Right atrium auricular region (tissue), 2 donors: ENCODE measurements at regions not wholly inside any gene's neighbourhood (a gene's known extent, or its start where the extent isn't known, plus 50 kb on each side); places are given as distances from the start of the nearest gene placed in this dataset.

Experiments
- DNase-seq: peaks from one replicate; pipeline ENCODE4 v3.0.0-alpha.2; 2019; ENCODE audit warnings: low spot score
- H3K27ac ChIP-seq, 2 donors: fragments of 200-600 bp; sonication (generic); 1 replicate in 1 of 2; 2 replicates in 1 of 2; pipeline ENCODE4 v1.5.1; 2016 to 2019
- H3K27me3 ChIP-seq, 2 donors: fragments of 200-600 bp; sonication (generic); one replicate each; pipeline versions ENCODE4 v1.5.1 to v1.6.0; 2017 to 2019
- H3K36me3 ChIP-seq: fragments of 200-600 bp; sonication (generic); one replicate; pipeline ENCODE4 v1.5.1; 2016
- H3K4me1 ChIP-seq, 2 donors: fragments of 200-600 bp; sonication (generic); one replicate each; pipeline versions ENCODE4 v1.5.1 to v1.6.0; 2017 to 2019
- H3K4me3 ChIP-seq, 2 donors: fragments of 200-600 bp; sonication (generic); 1 replicate in 1 of 2; 2 replicates in 1 of 2; pipeline ENCODE4 v1.5.1; 2017 to 2019; ENCODE audit warnings: mild to moderate bottlenecking in 1 of 2, moderate library complexity in 1 of 2
- H3K9me3 ChIP-seq, 2 donors: fragments of 200-600 bp; sonication (generic); one replicate each; pipeline ENCODE4 v1.5.1; 2019
- CTCF ChIP-seq, 2 donors: fragments of 200-600 bp; sonication (generic); IDR thresholded peaks; one replicate each; pipeline ENCODE4 v1.5.1; 2019; ENCODE audit warnings: antibody characterized with exemption in 2 of 2

DNA sequence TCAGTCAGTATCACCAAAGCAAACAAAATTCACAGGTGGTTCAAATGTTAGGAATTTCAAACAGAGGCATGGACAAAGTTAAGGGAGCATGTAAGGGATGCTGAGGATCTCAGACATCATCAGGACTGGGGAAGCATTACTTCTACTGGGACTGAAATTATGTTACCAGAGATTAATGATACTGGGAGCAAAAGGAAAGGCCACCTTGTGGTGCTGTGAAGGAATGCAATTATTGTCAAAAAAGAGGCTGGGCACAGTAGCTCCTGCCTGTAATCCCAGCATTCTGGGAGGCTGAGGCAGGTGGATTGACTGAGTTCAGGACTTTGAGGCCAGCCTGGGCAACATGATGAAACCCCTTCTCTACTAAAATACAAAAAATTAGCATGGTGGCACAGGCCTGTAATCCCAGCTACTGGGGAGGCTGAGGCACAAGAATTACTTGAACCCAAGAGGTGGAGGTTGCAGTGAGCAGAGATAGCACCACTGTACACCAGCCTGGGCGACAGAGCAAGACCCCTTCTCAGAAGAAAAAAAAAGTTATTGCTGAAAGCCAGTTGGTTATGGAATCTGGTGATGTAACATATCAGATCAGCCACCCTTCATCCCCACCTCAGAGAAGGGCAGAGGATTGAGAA lies 954.3 kb downstream of the PCDH7 start:
- peak in 1 of 2 donors; percentile 58 for TF ChIP-seq CTCF (IDR thresholded peaks at IDR 0.05)
- H3K36me3 ChIP-seq, result no peaks in the 10 kb centered on the region

DNA sequence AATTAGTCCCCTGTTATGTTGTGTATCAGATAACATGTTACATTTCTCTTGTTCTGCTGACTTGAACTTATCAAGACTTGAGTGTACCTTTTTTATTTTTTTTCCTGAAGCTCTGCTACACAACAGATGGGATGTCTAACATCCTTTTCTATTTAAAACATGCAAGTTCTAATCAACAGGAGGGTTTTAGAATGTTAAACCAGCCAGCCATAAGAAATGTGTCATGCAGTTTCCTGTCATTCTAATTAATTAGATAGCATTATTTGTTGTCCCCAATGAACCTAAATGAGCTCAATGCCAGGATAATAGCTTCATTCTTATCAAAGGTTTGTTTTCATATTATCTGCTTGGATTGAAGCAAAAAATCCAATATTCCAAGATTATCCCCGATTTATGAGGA lies 958.2 kb downstream of the PCDH7 start:
- Histone ChIP-seq H3K9me3 (no peaks in the 10 kb centered on the region), H3K4me1 (no peaks in the 10 kb centered on the region), H3K27ac (no peak overlapping the region), H3K4me3 (no peak overlapping the region), H3K36me3 (no peaks in the 10 kb centered on the region), H3K27me3 (no peaks in the 10 kb centered on the region)
- no peak for TF ChIP-seq CTCF (IDR thresholded peaks at IDR 0.05)
- DNase-seq, result no peak

More for the DNA sequence above, 954.3 kb downstream of the PCDH7 start:
- H3K9me3 ChIP-seq, result no peaks in the 10 kb centered on the region
- H3K4me3 ChIP-seq, result no peak overlapping the region
- no peak for DNase-seq
- H3K27ac ChIP-seq, result no peak overlapping the region
- H3K4me1 ChIP-seq, result no peaks in the 10 kb centered on the region
- H3K27me3 ChIP-seq, result no peaks in the 10 kb centered on the region

GRCh38 chr4:31682796-31683195 lies 962.6 kb downstream of the PCDH7 start:
- Histone ChIP-seq H3K27ac (no peak overlapping the region), H3K4me1 (no peaks in the 10 kb centered on the region), H3K36me3 (no peaks in the 10 kb centered on the region), H3K4me3 (no peak overlapping the region), H3K9me3 (no peaks in the 10 kb centered on the region), H3K27me3 (no peaks in the 10 kb centered on the region)
- TF ChIP-seq CTCF (IDR thresholded peaks at IDR 0.05), result no peak
- DNase-seq, result no peak

- Histone ChIP-seq H3K4me1 (no peaks in the 10 kb centered on the region), H3K9me3 (no peaks in the 10 kb centered on the region), H3K4me3 (no peak overlapping the region), H3K27me3 (no peaks in the 10 kb centered on the region), H3K36me3 (no peaks in the 10 kb centered on the region), H3K27ac (no peak overlapping the region)
- no peak for TF ChIP-seq CTCF (IDR thresholded peaks at IDR 0.05)
- no peak for DNase-seq
These were observed 967.7 kb downstream of the PCDH7 start for GRCh38 chr4:31687717-31688342.

DNA sequence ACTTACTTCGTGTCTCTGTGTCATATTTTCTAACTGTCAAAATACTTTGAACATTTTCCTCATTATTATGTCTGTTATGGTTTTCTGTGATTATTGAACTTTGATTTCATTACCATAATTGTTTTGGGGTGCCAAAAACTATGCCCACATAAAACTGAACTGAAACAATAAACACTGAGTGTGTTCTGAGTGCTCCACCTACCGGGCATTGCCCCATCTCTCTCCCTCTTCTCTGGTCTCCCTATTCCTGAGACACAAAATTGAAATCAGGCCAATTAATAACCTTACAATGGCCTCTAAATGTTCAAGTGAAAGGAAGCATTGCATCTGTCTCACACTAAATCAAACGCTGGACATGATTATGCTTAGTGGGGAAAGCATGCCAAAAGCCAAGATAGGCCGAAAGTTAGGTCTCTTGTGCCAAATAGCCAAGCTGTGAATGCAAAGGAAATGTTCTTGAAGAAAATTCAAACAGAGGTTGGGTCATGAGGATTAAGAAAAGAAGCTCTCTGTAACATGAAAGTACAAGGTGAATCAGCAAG lies 972.3 kb downstream of the PCDH7 start:
- H3K27ac ChIP-seq, result no peak overlapping the region
- no peaks in the 10 kb centered on the region for H3K36me3 ChIP-seq
- no peak overlapping the region for H3K4me3 ChIP-seq
- H3K9me3 ChIP-seq, result no peaks in the 10 kb centered on the region
- TF ChIP-seq CTCF (IDR thresholded peaks at IDR 0.05), result no peak
- DNase-seq, result no peak
- no peaks in the 10 kb centered on the region for H3K4me1 ChIP-seq
- H3K27me3 ChIP-seq, result no peaks in the 10 kb centered on the region
